GM18870 (cell line): ENCODE measurements at regions not wholly inside any gene's neighbourhood (a gene's known extent, or its start where the extent isn't known, plus 50 kb on each side); places are given as distances from the start of the nearest gene placed in this dataset.

Experiments used
- ATAC-seq: cut with Tn5 transposase; IDR thresholded peaks from one replicate; pipeline ENCODE4 v1.9.1; 2021; ENCODE audit warnings: moderate library complexity; ENCODE audit not compliant: unreplicated experiment

DNA sequence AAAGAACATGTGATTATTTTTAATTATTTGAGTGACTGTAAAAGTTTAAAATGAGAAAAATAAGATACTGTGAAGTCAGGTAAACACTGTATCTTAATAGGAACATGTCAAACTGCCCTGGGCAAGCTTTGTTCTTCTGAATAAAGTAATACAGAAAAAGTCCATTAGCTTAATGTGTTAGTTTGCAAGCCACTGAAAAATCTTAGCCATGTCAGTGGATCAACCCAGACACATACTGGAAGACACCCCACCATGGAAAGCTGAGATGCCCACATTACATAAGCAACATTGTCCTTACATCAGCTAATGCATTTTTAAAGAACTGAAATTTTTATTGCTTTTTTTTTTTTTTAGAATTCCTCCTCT is 155.2 kb downstream of the BBOX1 start:
- no peak for ATAC-seq

GRCh38 chr11:27194976-27195375 is 154.4 kb downstream of the BBOX1 start:
- ATAC-seq = no peak

- ATAC-seq = no peak
These were observed 153.0 kb downstream of the BBOX1 start for GRCh38 chr11:27193434-27194225.

DNA sequence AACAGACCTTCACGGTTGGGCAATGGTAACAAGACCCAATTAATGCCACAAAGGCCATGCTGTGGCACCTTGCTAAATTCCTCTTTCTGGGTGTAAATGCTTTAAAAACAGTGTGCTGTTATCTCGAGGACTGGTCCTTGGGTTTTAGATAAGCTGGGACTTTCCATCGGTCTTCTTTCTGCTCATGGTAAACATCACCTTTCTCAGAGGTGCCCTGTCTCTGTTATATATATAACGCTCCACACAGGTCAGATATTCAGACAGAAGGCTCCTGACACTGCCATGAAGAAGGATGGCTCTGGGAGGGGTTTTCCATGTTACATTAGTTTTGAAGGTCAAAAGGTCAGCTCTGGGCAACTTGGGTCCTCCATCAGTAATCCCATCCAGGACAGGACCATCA is 151.6 kb downstream of the BBOX1 start:
- ATAC-seq = no peak

DNA sequence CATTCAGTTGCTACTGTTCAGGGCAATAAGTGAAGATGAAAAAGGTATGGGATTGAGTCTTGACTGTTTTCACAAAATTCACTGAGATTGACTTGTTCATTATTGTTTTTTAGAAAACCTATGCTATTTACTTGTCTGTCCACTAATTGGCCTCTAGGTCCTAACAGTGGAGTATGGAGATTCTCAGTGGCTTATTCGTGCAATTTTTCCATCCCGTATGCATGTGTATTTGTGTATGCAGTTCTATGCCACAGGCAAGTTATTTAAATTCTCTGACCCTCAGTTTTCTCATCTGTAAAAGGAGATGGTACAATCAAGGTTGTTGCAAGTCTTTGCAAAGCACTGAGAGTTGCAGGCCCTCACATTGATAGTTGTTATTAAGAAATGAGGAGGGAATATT is 151.0 kb downstream of the BBOX1 start:
- ATAC-seq = no peak

DNA sequence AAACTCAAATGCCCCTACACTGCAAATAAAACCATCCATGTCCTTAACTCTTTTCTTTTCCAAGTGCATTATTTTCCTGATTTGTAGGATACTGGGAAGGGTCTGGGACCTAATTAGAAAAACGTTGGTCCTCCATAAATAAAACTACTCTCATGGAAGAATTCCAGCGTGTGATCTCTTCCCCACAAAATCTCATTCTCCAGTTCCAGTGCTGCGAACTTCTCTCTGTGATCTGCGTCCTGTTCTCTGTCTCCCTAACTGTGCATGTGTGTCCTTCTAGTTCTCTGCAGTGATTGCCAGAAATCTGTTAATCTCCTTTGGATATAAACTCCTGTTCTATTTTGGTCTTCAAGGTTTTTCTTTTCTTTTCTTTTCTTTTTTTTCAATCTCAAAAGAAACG is 148.1 kb downstream of the BBOX1 start:
- ATAC-seq = no peak

- no peak for ATAC-seq
These were observed 147.4 kb downstream of the BBOX1 start for GRCh38 chr11:27187848-27188621.

DNA sequence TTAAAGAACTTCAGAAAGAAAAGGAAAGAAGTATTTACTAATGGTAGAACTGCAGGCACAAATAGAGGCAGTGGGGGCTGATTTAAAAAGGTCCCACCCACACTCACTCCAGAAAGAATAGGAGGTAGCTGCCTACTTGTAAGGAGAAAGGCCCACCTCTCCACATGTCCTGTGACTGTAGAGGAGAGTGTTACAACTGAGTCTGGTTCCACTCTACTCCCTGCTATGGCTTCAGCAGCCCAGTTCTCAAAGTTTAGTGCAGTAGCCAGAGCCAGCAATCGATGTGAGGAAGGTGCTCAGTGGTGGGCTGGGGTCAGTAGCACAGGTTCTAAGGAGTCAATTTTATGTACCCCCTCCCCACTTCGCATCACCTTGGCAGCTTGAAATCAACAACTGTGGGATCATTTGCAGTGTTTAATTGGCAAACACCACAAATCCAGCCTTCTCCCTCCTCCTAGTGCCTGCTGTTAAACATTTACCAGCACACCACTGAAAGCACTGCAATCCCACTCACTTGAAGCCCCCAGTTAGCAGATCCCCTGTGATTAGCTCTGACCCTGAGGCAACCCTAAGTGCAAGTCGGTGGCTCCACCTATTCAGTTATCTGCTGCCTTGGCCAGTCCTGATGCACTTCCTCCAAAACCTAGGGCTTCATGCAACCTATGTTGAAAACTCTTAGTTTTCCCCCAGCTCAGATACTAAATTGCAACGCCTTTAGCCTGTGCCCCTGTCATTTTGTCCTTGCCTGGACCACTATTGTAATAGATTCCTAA is 146.6 kb downstream of the BBOX1 start:
- no peak for ATAC-seq

DNA sequence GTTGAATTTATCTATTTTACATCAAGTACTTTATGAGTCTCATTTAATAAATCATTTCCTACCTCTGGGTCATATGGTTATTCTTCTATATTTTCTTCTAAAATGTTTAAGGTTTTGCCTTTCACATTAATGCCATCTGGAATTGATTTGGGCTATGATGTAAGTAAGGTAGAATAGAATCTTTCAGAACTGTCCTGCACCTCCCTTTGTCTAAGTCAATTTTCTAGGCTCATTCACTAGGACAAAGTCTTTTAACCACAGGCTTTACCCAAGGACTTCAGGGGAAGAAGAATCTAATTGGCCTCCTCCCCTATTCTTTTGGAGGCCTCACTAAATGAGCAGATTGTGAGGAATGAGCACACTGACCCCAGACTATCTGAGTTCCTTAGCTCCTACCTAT is 146.0 kb downstream of the BBOX1 start:
- no peak for ATAC-seq

GRCh38 chr11:27184458-27185312 is 144.1 kb downstream of the BBOX1 start:
- ATAC-seq = peak; percentile 5

GRCh38 chr11:27183672-27184457 is 143.2 kb downstream of the BBOX1 start:
- peak; percentile 62 for ATAC-seq

- no peak for ATAC-seq
These were observed 138.7 kb downstream of the BBOX1 start for GRCh38 chr11:27179334-27179733.

DNA sequence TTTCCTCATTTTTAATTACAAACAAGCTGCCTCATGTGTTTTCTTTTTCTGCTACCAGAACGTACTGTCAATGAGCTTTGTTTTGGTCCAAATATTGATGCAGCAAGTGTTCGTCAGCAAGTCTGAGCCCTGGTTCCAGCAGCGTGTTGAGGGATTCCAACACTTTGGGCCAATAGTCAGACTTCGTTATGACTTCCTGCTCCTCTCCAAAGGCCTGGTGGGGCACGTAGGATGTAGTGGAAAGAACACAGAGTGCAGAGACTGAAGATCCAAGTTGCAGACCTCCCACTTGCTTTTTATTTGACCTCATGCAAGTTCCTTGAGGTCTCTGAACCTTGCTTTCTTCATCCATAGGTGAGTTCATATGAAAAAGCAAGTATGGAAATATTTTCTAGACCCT is 138.2 kb downstream of the BBOX1 start:
- ATAC-seq = no peak
